Mucosa of rectum (tissue), 2 donors: ENCODE measurements at regions not wholly inside any gene's neighbourhood (a gene's known extent, or its start where the extent isn't known, plus 50 kb on each side); places are given as distances from the start of the nearest gene placed in this dataset.

Experiments
- H3K27ac ChIP-seq, 2 donors: one replicate each; pipeline ENCODE4 v1.7.0; 2013; ENCODE audit warnings: inconsistent platforms in 2 of 2, low read depth in 2 of 2, low read length in 2 of 2
- H3K27me3 ChIP-seq, 2 donors: one replicate each; pipeline ENCODE4 v1.7.0; 2013; ENCODE audit warnings: low read length in 2 of 2; ENCODE audit not compliant: control insufficient read depth in 2 of 2, insufficient read depth in 2 of 2
- H3K36me3 ChIP-seq, 2 donors: one replicate each; pipeline ENCODE4 v1.7.0; 2013; ENCODE audit warnings: low read length in 2 of 2; ENCODE audit not compliant: control insufficient read depth in 2 of 2, insufficient read depth in 2 of 2
- H3K4me1 ChIP-seq, 2 donors: one replicate each; pipeline ENCODE4 v1.7.0; 2013; ENCODE audit warnings: low read length in 2 of 2, mild to moderate bottlenecking in 1 of 2; ENCODE audit not compliant: control insufficient read depth in 2 of 2, insufficient read depth in 2 of 2
- H3K4me3 ChIP-seq, 2 donors: one replicate each; pipeline ENCODE4 v1.7.0; 2013; ENCODE audit warnings: low read length in 2 of 2
- H3K9ac ChIP-seq, 2 donors: one replicate each; pipeline ENCODE4 v1.7.0; 2013; ENCODE audit warnings: low read length in 2 of 2, low read depth in 1 of 2, mild to moderate bottlenecking in 1 of 2
- H3K9me3 ChIP-seq, 2 donors: one replicate each; pipeline ENCODE4 v1.7.0; 2013; ENCODE audit warnings: low read length in 2 of 2; ENCODE audit not compliant: control insufficient read depth in 2 of 2
- donor health status: healthy.
- donor health status: Normal muscosa, but diverticular disease.

GRCh38 chr5:155189476-155189875 is 175.9 kb downstream of the KIF4B start:
- no peak overlapping the region for H3K4me3 ChIP-seq
- H3K9ac ChIP-seq = no peak overlapping the region
- no peaks in the 10 kb centered on the region for H3K36me3 ChIP-seq
- no peak overlapping the region for H3K27ac ChIP-seq
- no peaks in the 10 kb centered on the region for H3K4me1 ChIP-seq
- no peaks in the 10 kb centered on the region for H3K27me3 ChIP-seq
- H3K9me3 ChIP-seq = no peaks in the 10 kb centered on the region

GRCh38 chr5:155189981-155190380 is 176.4 kb downstream of the KIF4B start:
- no peaks in the 10 kb centered on the region for H3K9me3 ChIP-seq
- H3K9ac ChIP-seq = no peak overlapping the region
- H3K27ac ChIP-seq = no peak overlapping the region
- no peaks in the 10 kb centered on the region for H3K27me3 ChIP-seq
- no peaks in the 10 kb centered on the region for H3K36me3 ChIP-seq
- H3K4me1 ChIP-seq = no peaks in the 10 kb centered on the region
- H3K4me3 ChIP-seq = no peak overlapping the region

DNA sequence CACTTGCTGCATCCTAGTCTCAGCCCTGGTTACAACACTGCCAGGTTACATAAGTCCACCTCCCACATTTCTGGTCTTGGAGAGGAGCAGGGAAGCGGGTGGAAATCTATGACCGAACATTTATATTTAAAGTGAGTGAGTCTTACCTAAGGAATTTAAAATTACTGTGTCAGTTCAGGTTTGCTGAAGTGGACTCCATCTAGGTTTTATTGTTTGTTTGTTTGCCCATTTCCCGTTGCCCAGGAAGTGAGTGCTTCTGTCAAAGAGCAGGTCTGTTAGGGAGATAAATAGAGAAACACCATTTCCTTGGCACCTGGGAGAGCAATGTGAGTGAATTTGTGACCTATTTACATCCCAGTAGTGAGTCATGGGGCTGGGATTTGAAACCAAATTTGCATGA is 179.5 kb downstream of the KIF4B start:
- H3K4me3 ChIP-seq = no peak overlapping the region
- no peaks in the 10 kb centered on the region for H3K36me3 ChIP-seq
- H3K9me3 ChIP-seq = no peaks in the 10 kb centered on the region
- H3K9ac ChIP-seq = no peak overlapping the region
- H3K27ac ChIP-seq = no peak overlapping the region
- no peaks in the 10 kb centered on the region for H3K27me3 ChIP-seq
- no peaks in the 10 kb centered on the region for H3K4me1 ChIP-seq

DNA sequence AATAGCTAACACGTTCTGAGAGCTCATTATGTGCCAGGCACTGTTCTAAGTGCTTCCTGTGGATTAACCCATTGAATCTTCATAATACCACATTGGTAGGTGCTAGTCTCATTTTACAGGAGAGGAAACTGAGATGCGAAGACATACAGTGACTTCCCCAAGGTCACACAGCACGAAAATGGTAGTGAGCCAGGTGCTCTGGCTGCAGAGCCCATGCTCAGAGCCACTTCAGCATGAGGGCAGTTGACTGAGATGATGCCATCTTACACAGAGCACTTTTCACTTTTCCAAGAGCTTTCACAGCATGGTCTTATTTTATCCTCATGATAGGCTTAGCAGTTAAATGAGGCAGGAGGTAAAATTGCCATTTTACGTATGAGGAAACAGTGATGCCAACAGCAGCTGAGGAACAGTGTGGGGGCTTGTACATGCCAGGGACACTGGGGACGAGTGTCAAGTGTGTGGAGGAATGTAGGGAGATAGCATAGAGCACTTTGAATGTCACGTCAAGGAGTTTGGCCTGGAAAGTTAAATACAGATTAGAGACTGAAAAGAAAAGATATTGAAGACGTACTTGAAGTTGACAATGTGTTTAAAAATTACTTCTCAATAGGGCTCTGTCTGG is 180.0 kb downstream of the KIF4B start:
- Histone ChIP-seq H3K4me1 (no peaks in the 10 kb centered on the region), H3K9me3 (no peaks in the 10 kb centered on the region), H3K27me3 (no peaks in the 10 kb centered on the region), H3K9ac (no peak overlapping the region), H3K36me3 (no peaks in the 10 kb centered on the region), H3K4me3 (no peak overlapping the region), H3K27ac (no peak overlapping the region)

DNA sequence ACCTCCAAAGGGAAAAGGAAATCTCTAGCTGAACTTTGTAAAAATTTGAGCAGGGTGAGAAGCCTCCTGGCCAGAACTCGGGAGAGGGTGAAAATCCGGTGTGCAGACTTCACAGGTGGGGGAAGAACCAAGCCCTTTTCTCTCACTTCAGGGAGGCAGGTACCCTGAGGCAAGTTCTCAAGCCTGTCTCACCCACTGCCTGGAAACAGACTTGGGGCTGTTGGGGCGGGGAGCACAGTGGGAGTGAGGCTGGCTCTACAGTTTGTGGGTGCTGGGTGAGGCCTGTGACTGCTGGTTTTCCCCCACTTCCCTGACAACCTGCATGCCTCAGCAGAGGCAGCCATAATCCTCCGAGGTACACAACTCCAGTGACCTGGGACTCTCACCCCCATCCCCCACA is 187.1 kb downstream of the KIF4B start:
- Histone ChIP-seq H3K4me1 (no peaks in the 10 kb centered on the region), H3K27me3 (no peaks in the 10 kb centered on the region), H3K36me3 (no peaks in the 10 kb centered on the region), H3K9ac (no peak overlapping the region), H3K9me3 (no peaks in the 10 kb centered on the region), H3K4me3 (no peak overlapping the region), H3K27ac (no peak overlapping the region)

GRCh38 chr5:155211764-155212163 is 198.2 kb downstream of the KIF4B start:
- no peak overlapping the region for H3K9ac ChIP-seq
- no peak overlapping the region for H3K27ac ChIP-seq
- no peaks in the 10 kb centered on the region for H3K36me3 ChIP-seq
- no peaks in the 10 kb centered on the region for H3K9me3 ChIP-seq
- no peak overlapping the region for H3K4me3 ChIP-seq
- H3K27me3 ChIP-seq = no peaks in the 10 kb centered on the region
- H3K4me1 ChIP-seq = no peaks in the 10 kb centered on the region

DNA sequence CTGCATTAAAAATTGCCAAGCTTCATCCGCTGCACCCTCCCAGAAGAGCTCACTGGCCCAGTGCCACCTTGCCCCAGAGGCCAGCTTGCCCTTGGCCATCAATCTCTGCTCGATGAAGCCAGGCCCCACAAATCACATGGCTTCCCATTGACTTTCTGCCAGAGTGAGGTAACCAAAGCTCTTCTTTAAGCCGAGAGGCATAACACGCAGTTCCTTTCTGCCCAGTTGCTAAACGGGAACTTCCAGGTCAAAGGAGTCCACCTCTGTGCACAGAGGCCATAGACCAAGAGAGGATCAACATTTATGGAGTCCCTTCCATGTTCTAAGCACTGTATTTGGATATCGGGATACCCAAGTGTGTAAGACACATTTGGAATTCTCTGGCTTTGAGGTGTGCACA is 208.8 kb downstream of the KIF4B start:
- Histone ChIP-seq H3K9ac (no peak overlapping the region), H3K9me3 (no peaks in the 10 kb centered on the region), H3K4me3 (no peak overlapping the region), H3K36me3 (no peaks in the 10 kb centered on the region), H3K4me1 (no peaks in the 10 kb centered on the region), H3K27me3 (no peaks in the 10 kb centered on the region), H3K27ac (no peak overlapping the region)

GRCh38 chr5:155229135-155229534 is 215.6 kb downstream of the KIF4B start:
- peaks cover 0 to 2% of the 10 kb centered on the region in 2 donors for H3K9me3 ChIP-seq
- H3K9ac ChIP-seq = no peak overlapping the region
- no peaks in the 10 kb centered on the region for H3K4me1 ChIP-seq
- no peaks in the 10 kb centered on the region for H3K27me3 ChIP-seq
- no peak overlapping the region for H3K4me3 ChIP-seq
- no peaks in the 10 kb centered on the region for H3K36me3 ChIP-seq
- H3K27ac ChIP-seq = no peak overlapping the region

GRCh38 chr5:155239803-155240202 is 226.2 kb downstream of the KIF4B start:
- Histone ChIP-seq H3K27ac (no peak overlapping the region), H3K27me3 (no peaks in the 10 kb centered on the region), H3K9ac (no peak overlapping the region), H3K36me3 (no peaks in the 10 kb centered on the region), H3K9me3 (no peaks in the 10 kb centered on the region), H3K4me1 (no peaks in the 10 kb centered on the region), H3K4me3 (no peak overlapping the region)

DNA sequence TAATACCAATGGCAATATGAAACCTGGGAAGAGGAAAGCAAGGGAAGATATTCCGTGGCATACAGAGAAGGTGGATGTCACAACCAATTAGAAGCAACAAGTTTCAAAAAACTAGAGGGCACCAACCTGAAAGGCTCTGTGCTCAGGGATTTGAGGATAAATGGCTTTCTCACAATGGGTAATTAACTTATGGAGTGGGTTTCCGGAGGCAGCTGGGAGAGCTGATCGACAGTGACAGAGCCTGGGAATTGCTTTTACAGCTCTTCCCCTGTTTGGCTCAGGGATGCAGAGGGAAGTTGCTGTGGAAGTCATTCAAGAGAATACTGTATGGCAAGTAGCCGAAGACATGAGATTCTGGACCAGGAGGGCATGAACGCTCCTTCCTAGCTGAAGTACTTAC is 237.0 kb downstream of the KIF4B start:
- no peak overlapping the region for H3K9ac ChIP-seq
- H3K36me3 ChIP-seq = no peaks in the 10 kb centered on the region
- H3K4me1 ChIP-seq = no peaks in the 10 kb centered on the region
- H3K9me3 ChIP-seq = no peaks in the 10 kb centered on the region
- no peaks in the 10 kb centered on the region for H3K27me3 ChIP-seq
- H3K27ac ChIP-seq = no peak overlapping the region
- H3K4me3 ChIP-seq = no peak overlapping the region

DNA sequence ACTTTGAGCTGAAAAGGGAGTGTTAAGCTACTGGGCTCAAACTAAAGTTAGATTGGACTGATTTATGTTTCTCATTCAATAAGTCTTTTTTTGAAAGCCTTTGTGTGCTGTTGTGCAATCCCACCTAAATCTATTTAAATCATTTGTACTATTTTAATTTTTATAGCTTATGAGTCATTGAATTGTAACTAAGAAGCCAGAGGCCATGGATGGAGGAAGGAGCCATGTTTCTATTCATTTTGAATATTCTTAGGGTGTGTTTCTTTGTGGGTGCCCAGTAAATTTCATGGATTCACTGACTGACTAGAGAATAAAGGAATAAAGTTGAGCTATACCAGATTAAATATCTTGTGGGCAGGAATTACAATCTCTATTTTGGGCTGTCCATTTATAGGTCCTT is 238.5 kb downstream of the KIF4B start:
- Histone ChIP-seq H3K27me3 (no peaks in the 10 kb centered on the region), H3K27ac (no peak overlapping the region), H3K36me3 (no peaks in the 10 kb centered on the region), H3K9ac (no peak overlapping the region), H3K9me3 (no peaks in the 10 kb centered on the region), H3K4me1 (no peaks in the 10 kb centered on the region), H3K4me3 (no peak overlapping the region)
